HG02763 (cell line): ENCODE measurements at regions not wholly inside any gene's neighbourhood (a gene's known extent, or its start where the extent isn't known, plus 50 kb on each side); places are given as distances from the start of the nearest gene placed in this dataset.

Experiments
- ATAC-seq: cut with Tn5 transposase; IDR thresholded peaks from one replicate; pipeline ENCODE4 v1.9.1; 2021; ENCODE audit warnings: mild to moderate bottlenecking, moderate library complexity; ENCODE audit not compliant: unreplicated experiment

GRCh38 chr14:97539884-97540283, 742.7 kb downstream of the VRK1 start:
- no peak for ATAC-seq

- no peak for ATAC-seq
Observed at GRCh38 chr14:97543221-97543620, 746.0 kb downstream of the VRK1 start.

GRCh38 chr14:97543816-97544215, 746.6 kb downstream of the VRK1 start:
- no peak for ATAC-seq

GRCh38 chr14:97544571-97544970, 747.4 kb downstream of the VRK1 start:
- no peak for ATAC-seq

- ATAC-seq, result no peak
Observed at GRCh38 chr14:97546491-97547230, 749.5 kb downstream of the VRK1 start.

- ATAC-seq, result no peak
Observed at GRCh38 chr14:97550463-97550862, 753.3 kb downstream of the VRK1 start.

GRCh38 chr14:97554597-97554996, 757.4 kb downstream of the VRK1 start:
- ATAC-seq, result no peak

GRCh38 chr14:97564334-97564733, 767.2 kb downstream of the VRK1 start:
- ATAC-seq, result no peak

GRCh38 chr14:97571201-97571600, 774.0 kb downstream of the VRK1 start:
- no peak for ATAC-seq

- ATAC-seq, result no peak
Observed at GRCh38 chr14:97571866-97572555, 774.8 kb downstream of the VRK1 start.

GRCh38 chr14:97572583-97573458, 775.6 kb downstream of the VRK1 start:
- ATAC-seq, result no peak

GRCh38 chr14:97575677-97576076, 778.5 kb downstream of the VRK1 start:
- no peak for ATAC-seq

- ATAC-seq, result no peak
Observed at GRCh38 chr14:97578982-97579548, 781.9 kb downstream of the VRK1 start.

GRCh38 chr14:97581016-97581415, 783.8 kb downstream of the VRK1 start:
- ATAC-seq, result no peak

- no peak for ATAC-seq
Observed at GRCh38 chr14:97582022-97582421, 784.8 kb downstream of the VRK1 start.

GRCh38 chr14:97584528-97584927, 787.3 kb downstream of the VRK1 start:
- ATAC-seq, result no peak

GRCh38 chr14:97592341-97592980, 795.3 kb downstream of the VRK1 start:
- no peak for ATAC-seq

- no peak for ATAC-seq
Observed at GRCh38 chr14:97594306-97594705, 797.1 kb downstream of the VRK1 start.

- no peak for ATAC-seq
Observed at GRCh38 chr14:97602438-97603117, 805.4 kb downstream of the VRK1 start.

GRCh38 chr14:97603201-97603600, 806.0 kb downstream of the VRK1 start:
- no peak for ATAC-seq
